ENCODE measurements at regions not wholly inside any gene's neighbourhood (a gene's known extent, or its start where the extent isn't known, plus 50 kb on each side); places are given as distances from the start of the nearest gene placed in this dataset.

GRCh38 chr10:78451592-78451991, 417.9 kb downstream of the RPS24 start:
- ChIA-PET POLR2A (ENCODE audit: unreplicated experiment) (interaction anchor here (0.6 kb wide), 1 partner anchor 163 kb away, joined by 3 read pairs; no protein-coding TSS in a partner anchor), CTCF (no interaction called here)
- H4K20me1 ChIP-seq (ENCODE audit: low read length): no peaks in the 10 kb centered on the region
- no peaks in the 10 kb centered on the region for H3K27me3 ChIP-seq (ENCODE audit: low read length)
- H2AFZ ChIP-seq (ENCODE audit: low read length): no peak overlapping the region
- H3K36me3 ChIP-seq (ENCODE audit: low read depth, low read length): no peaks in the 10 kb centered on the region
- peak; percentile 40 for DNase-seq
- no peak for TF ChIP-seq CTCF (conservative IDR thresholded peaks at IDR 0.05; ENCODE audit: low read depth, low read length)
- TF ChIP-seq EZH2phosphoT487 (IDR thresholded peaks at IDR 0.05; ENCODE audit: borderline replicate concordance, low read length): no peak
- TF ChIP-seq EZH2 (IDR thresholded peaks at IDR 0.05; ENCODE audit: low read length, unreplicated experiment): no peak
- intact Hi-C loops (cut with micrococcal nuclease): loop anchor here (10.0 kb wide), 1 partner anchor 1743 kb away; no protein-coding TSS in a partner anchor
- H3K9me2 ChIP-seq (replicated peaks; ENCODE audit: low read length): no peaks in the 10 kb centered on the region
- H3K4me2 ChIP-seq (ENCODE audit: low read length): no peak overlapping the region
- H3F3A ChIP-seq (ENCODE audit: low read length, unreplicated experiment): no peaks in the 10 kb centered on the region
- H3K27ac ChIP-seq (ENCODE audit: low read length): no peak overlapping the region
- H3K4me3 ChIP-seq (ENCODE audit: low read length): no peak overlapping the region
- no TSS peak for BruUV-seq (replicated peaks)
- ATAC-seq: no peak
- H3K4me1 ChIP-seq (ENCODE audit: insufficient read depth, low read length): peaks cover 18% of the 10 kb centered on the region
- H3K79me2 ChIP-seq (ENCODE audit: low read length): no peaks in the 10 kb centered on the region
- H3K9me3 ChIP-seq (ENCODE audit: low read length): no peaks in the 10 kb centered on the region
- H3K9ac ChIP-seq (ENCODE audit: low read length): no peak overlapping the region

GRCh38 chr10:78454123-78454645, 420.5 kb downstream of the RPS24 start:
- Histone ChIP-seq H4K20me1 (ENCODE audit: low read length) (no peaks in the 10 kb centered on the region), H3K4me3 (ENCODE audit: low read length) (no peak overlapping the region), H3K27me3 (ENCODE audit: low read length) (no peaks in the 10 kb centered on the region), H3K4me2 (ENCODE audit: low read length) (no peak overlapping the region), H2AFZ (ENCODE audit: low read length) (no peak overlapping the region), H3K9ac (ENCODE audit: low read length) (no peak overlapping the region), H3K9me2 (replicated peaks; ENCODE audit: low read length) (no peaks in the 10 kb centered on the region), H3K79me2 (ENCODE audit: low read length) (no peaks in the 10 kb centered on the region), H3F3A (ENCODE audit: low read length, unreplicated experiment) (peaks cover 6% of the 10 kb centered on the region), H3K36me3 (ENCODE audit: low read depth, low read length) (no peaks in the 10 kb centered on the region), H3K4me1 (ENCODE audit: insufficient read depth, low read length) (peaks cover 32% of the 10 kb centered on the region), H3K9me3 (ENCODE audit: low read length) (no peaks in the 10 kb centered on the region), H3K27ac (ENCODE audit: low read length) (no peak overlapping the region)
- intact Hi-C loops (cut with micrococcal nuclease): loop anchor here (10.0 kb wide), 1 partner anchor 1741 kb away; no protein-coding TSS in a partner anchor
- POLR2A ChIA-PET (ENCODE audit: unreplicated experiment): no interaction called here
- CTCF ChIA-PET: no interaction called here
- TF ChIP-seq EZH2 (IDR thresholded peaks at IDR 0.05; ENCODE audit: low read length, unreplicated experiment) (no peak), CTCF (conservative IDR thresholded peaks at IDR 0.05; ENCODE audit: low read depth, low read length) (no peak), EZH2phosphoT487 (IDR thresholded peaks at IDR 0.05; ENCODE audit: borderline replicate concordance, low read length) (no peak)
- DNase-seq (peak; percentile 51), ATAC-seq (no peak)
- no TSS peak for BruUV-seq (replicated peaks)

- no peak overlapping the region for H3K9ac ChIP-seq (ENCODE audit: low read length)
- BruUV-seq (replicated peaks): no TSS peak
- ChIA-PET POLR2A (ENCODE audit: unreplicated experiment) (no interaction called here), CTCF (no interaction called here)
- peaks cover 42% of the 10 kb centered on the region for H3K4me1 ChIP-seq (ENCODE audit: insufficient read depth, low read length)
- H2AFZ ChIP-seq (ENCODE audit: low read length): no peak overlapping the region
- no peak overlapping the region for H3K27ac ChIP-seq (ENCODE audit: low read length)
- no peak for ATAC-seq
- H3K4me2 ChIP-seq (ENCODE audit: low read length): no peak overlapping the region
- DNase-seq: no peak
- H3K27me3 ChIP-seq (ENCODE audit: low read length): no peaks in the 10 kb centered on the region
- TF ChIP-seq EZH2phosphoT487 (IDR thresholded peaks at IDR 0.05; ENCODE audit: borderline replicate concordance, low read length) (no peak), EZH2 (IDR thresholded peaks at IDR 0.05; ENCODE audit: low read length, unreplicated experiment) (no peak), CTCF (conservative IDR thresholded peaks at IDR 0.05; ENCODE audit: low read depth, low read length) (no peak)
- no peak overlapping the region for H3K4me3 ChIP-seq (ENCODE audit: low read length)
- H3F3A ChIP-seq (ENCODE audit: low read length, unreplicated experiment): peaks cover 6% of the 10 kb centered on the region
- no peaks in the 10 kb centered on the region for H3K9me2 ChIP-seq (replicated peaks; ENCODE audit: low read length)
- no peaks in the 10 kb centered on the region for H3K9me3 ChIP-seq (ENCODE audit: low read length)
- no peaks in the 10 kb centered on the region for H4K20me1 ChIP-seq (ENCODE audit: low read length)
- H3K79me2 ChIP-seq (ENCODE audit: low read length): no peaks in the 10 kb centered on the region
- intact Hi-C loops (cut with micrococcal nuclease): loop anchor here (5.0 to 10.0 kb wide), 3 partner anchors 408 to 1740 kb away; no protein-coding TSS in a partner anchor
- H3K36me3 ChIP-seq (ENCODE audit: low read depth, low read length): no peaks in the 10 kb centered on the region
Measured at GRCh38 chr10:78455236-78455635, 421.6 kb downstream of the RPS24 start.

All from PC-3 (cell line).